Right lobe of liver (tissue), 4 donors: ENCODE measurements at regions not wholly inside any gene's neighbourhood (a gene's known extent, or its start where the extent isn't known, plus 50 kb on each side); places are given as distances from the start of the nearest gene placed in this dataset.

Source experiments
- POLR2A ChIP-seq: fragments of 450-650 bp; IDR thresholded peaks from one replicate; pipeline ENCODE4 v1.6.1; 2017; ENCODE audit warnings: antibody characterized with exemption, mild to moderate bottlenecking
- TF ChIP-seq, protein P1 (sequence below), 4 donors: fragments of 200-600 bp in 3 of 4; fragments of 450-650 bp in 1 of 4; IDR thresholded peaks; one replicate each; pipeline versions ENCODE4 v1.5.1 to v1.8.0; 2016 to 2022; ENCODE audit warnings: antibody characterized with exemption in 4 of 4, mild to moderate bottlenecking in 2 of 4
- donor health status: DM: no; HTN: no; CAD: no.
- donor health status: DM: no; HTN: no; CAD: no.
- donor health status: DM: no; HTN: yes; CAD: no.

DNA sequence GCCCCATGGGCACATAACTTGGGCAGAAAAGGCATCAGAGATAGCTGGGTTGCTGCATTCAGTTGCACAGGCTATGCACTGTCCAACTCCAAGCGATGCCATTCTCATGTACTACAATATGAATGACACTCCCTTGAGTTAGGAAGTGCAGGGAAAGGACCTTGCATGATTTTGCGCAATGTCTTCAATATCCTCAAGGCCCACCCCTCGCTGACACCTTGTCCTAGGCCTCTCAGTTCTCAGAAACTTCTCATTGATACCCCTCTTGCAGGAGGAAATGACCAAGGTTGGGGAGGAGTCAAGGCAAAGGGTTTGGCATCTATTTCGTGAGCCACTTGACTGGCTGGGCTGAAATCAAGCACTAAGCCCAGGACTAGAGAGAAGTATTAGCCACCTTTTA, 70.4 kb downstream of the ARL6IP4 start:
- TF ChIP-seq, protein P1, sequence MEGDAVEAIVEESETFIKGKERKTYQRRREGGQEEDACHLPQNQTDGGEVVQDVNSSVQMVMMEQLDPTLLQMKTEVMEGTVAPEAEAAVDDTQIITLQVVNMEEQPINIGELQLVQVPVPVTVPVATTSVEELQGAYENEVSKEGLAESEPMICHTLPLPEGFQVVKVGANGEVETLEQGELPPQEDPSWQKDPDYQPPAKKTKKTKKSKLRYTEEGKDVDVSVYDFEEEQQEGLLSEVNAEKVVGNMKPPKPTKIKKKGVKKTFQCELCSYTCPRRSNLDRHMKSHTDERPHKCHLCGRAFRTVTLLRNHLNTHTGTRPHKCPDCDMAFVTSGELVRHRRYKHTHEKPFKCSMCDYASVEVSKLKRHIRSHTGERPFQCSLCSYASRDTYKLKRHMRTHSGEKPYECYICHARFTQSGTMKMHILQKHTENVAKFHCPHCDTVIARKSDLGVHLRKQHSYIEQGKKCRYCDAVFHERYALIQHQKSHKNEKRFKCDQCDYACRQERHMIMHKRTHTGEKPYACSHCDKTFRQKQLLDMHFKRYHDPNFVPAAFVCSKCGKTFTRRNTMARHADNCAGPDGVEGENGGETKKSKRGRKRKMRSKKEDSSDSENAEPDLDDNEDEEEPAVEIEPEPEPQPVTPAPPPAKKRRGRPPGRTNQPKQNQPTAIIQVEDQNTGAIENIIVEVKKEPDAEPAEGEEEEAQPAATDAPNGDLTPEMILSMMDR (IDR thresholded peaks at IDR 0.05), result no peak
- no peak for TF ChIP-seq POLR2A
